OCI-LY1 (cell line): ENCODE measurements at regions not wholly inside any gene's neighbourhood (a gene's known extent, or its start where the extent isn't known, plus 50 kb on each side); places are given as distances from the start of the nearest gene placed in this dataset.

ENCODE experiments used
- H2AFZ ChIP-seq: fragments of 200-600 bp; sonication (generic), shearing (Covaris generic); 2 replicates; pipeline ENCODE4 v1.6.0; 2014; ENCODE audit warnings: antibody characterized with exemption, mild to moderate bottlenecking, low read length
- H3F3A ChIP-seq: fragments of 200-600 bp; sonication (generic), shearing (Covaris generic); 2 replicates; pipeline ENCODE4 v1.6.0; 2014; ENCODE audit warnings: mild to moderate bottlenecking, antibody characterized with exemption, low read length, moderate library complexity; ENCODE audit not compliant: insufficient read depth
- H3K27ac ChIP-seq: fragments of 200-600 bp; sonication (generic); 2 replicates; pipeline ENCODE4 v1.5.1; 2014; ENCODE audit warnings: low read length, mixed run types, mild to moderate bottlenecking, low read depth; ENCODE audit not compliant: poor library complexity, severe bottlenecking
- H3K27me3 ChIP-seq: fragments of 200-600 bp; sonication (generic); 2 replicates; pipeline ENCODE4 v1.6.0; 2014; ENCODE audit warnings: antibody characterized with exemption, mild to moderate bottlenecking, low read length, moderate library complexity; ENCODE audit not compliant: insufficient read depth
- H3K36me3 ChIP-seq: fragments of 200-600 bp; sonication (generic); 2 replicates; pipeline ENCODE4 v1.6.1; 2014; ENCODE audit warnings: mild to moderate bottlenecking, antibody characterized with exemption, low read length, moderate library complexity, mixed read lengths; ENCODE audit not compliant: insufficient read depth
- H3K4me1 ChIP-seq: fragments of 200-600 bp; sonication (generic); 2 replicates; pipeline ENCODE4 v1.5.1; 2014; ENCODE audit warnings: mild to moderate bottlenecking, low read length, moderate library complexity; ENCODE audit not compliant: insufficient read depth, severe bottlenecking
- H3K4me2 ChIP-seq: fragments of 200-600 bp; sonication (generic), shearing (Covaris generic); 2 replicates; pipeline ENCODE4 v1.6.1; 2014; ENCODE audit warnings: low read length
- H3K4me3 ChIP-seq: fragments of 200-600 bp; sonication (generic); 2 replicates; pipeline ENCODE4 v1.5.1; 2014; ENCODE audit warnings: low read length, low read depth, mild to moderate bottlenecking, mixed read lengths; ENCODE audit not compliant: poor library complexity, severe bottlenecking
- H3K79me2 ChIP-seq: fragments of 200-600 bp; shearing (Covaris generic); 2 replicates; pipeline ENCODE4 v1.6.1; 2016; ENCODE audit warnings: mixed run types, low read length, mixed read lengths; ENCODE audit not compliant: insufficient read depth
- H3K9ac ChIP-seq: fragments of 200-600 bp; sonication (generic), shearing (Covaris generic); 2 replicates; pipeline ENCODE4 v1.6.1; 2014; ENCODE audit warnings: mild to moderate bottlenecking, low read length, mixed read lengths
- H3K9me2 ChIP-seq: fragments of 200-600 bp; sonication (generic), shearing (Covaris generic); 2 replicates; pipeline ENCODE4 v1.6.1; 2014; ENCODE audit warnings: low read depth, mild to moderate bottlenecking, low read length, mixed read lengths
- H3K9me3 ChIP-seq: fragments of 200-600 bp; shearing (Covaris generic); 2 replicates; pipeline ENCODE4 v1.6.1; 2014; ENCODE audit warnings: low read length, mixed read lengths
- H4K20me1 ChIP-seq: fragments of 200-600 bp; sonication (generic), shearing (Covaris generic); 2 replicates; pipeline ENCODE4 v1.6.0; 2016; ENCODE audit warnings: mild to moderate bottlenecking, low read length; ENCODE audit not compliant: insufficient read depth
- CTCF ChIP-seq: fragments of 200-600 bp; sonication (generic), shearing (Covaris generic); IDR thresholded peaks from 2 replicates; pipeline ENCODE4 v1.5.1; 2017; ENCODE audit warnings: mild to moderate bottlenecking, antibody characterized with exemption, low read length, moderate library complexity, mixed read lengths
- EZH2 ChIP-seq: fragments of 200-600 bp; sonication (generic), shearing (Covaris generic); IDR thresholded peaks from 2 replicates; pipeline ENCODE4 v1.8.0; 2017; ENCODE audit warnings: borderline replicate concordance, mixed run types, mild to moderate bottlenecking, antibody characterized with exemption, low read length, moderate library complexity, mixed read lengths

DNA sequence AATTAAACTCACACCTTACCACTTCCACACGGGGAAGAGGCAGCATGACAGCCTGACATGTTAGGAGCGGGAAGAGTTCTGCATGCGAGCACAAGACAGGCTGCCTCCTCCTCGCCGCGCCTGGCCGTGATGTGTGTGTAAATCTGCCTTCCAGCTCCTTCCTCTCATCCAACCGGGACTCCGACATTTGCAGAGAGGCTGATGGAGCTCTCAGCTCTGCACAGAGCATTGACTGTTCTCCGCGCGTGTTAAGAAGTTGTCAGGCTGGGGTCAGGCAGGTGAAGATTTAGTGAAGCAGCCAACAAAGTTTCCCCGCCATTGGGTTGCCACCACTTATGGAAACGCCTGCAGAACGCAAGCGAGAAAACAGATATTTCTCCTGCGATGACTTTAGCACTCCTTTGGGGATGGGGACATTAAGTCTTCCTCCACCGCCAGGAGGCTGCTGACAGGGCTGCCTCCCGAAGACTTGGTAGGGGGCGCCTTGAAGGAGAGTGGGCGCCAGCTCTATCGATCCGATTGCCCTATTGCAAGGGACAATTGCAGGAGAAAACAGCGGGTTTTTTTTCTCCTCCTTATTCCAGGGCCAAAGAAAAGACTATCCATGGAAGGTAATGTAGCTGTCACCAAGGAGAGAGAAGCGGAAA lies 213.9 kb upstream of the TSHZ3 start:
- Histone ChIP-seq H4K20me1 (no peaks in the 10 kb centered on the region), H3K4me2 (no peak overlapping the region), H3K9me3 (no peaks in the 10 kb centered on the region), H3K4me1 (no peaks in the 10 kb centered on the region), H3K27ac (no peak overlapping the region), H3K36me3 (no peaks in the 10 kb centered on the region), H3K9ac (no peak overlapping the region), H3K4me3 (no peak overlapping the region), H3K79me2 (no peaks in the 10 kb centered on the region), H3K9me2 (no peaks in the 10 kb centered on the region), H3K27me3 (no peaks in the 10 kb centered on the region), H2AFZ (no peak overlapping the region), H3F3A (no peaks in the 10 kb centered on the region)
- TF ChIP-seq CTCF = no peak
- no peak for TF ChIP-seq EZH2

- Histone ChIP-seq H3K79me2 (no peaks in the 10 kb centered on the region), H3K36me3 (no peaks in the 10 kb centered on the region), H3K27ac (no peak overlapping the region), H3K9ac (no peak overlapping the region), H3K4me2 (no peak overlapping the region), H3K4me3 (no peak overlapping the region), H3F3A (no peaks in the 10 kb centered on the region), H4K20me1 (no peaks in the 10 kb centered on the region), H3K4me1 (no peaks in the 10 kb centered on the region), H3K27me3 (no peaks in the 10 kb centered on the region), H2AFZ (no peak overlapping the region), H3K9me3 (no peaks in the 10 kb centered on the region), H3K9me2 (no peaks in the 10 kb centered on the region)
- TF ChIP-seq EZH2 (no peak), CTCF (no peak)
Measured at GRCh38 chr19:31567776-31568175, 218.5 kb upstream of the TSHZ3 start.

GRCh38 chr19:31568724-31569123 lies 219.5 kb upstream of the TSHZ3 start:
- no peaks in the 10 kb centered on the region for H3K4me1 ChIP-seq

More at GRCh38 chr19:31568724-31569123, 219.5 kb upstream of the TSHZ3 start:
- Histone ChIP-seq H3K4me2 (no peak overlapping the region), H3K36me3 (no peaks in the 10 kb centered on the region), H3K27me3 (no peaks in the 10 kb centered on the region; the same call in 1 of the 2 replicates), H3F3A (no peaks in the 10 kb centered on the region), H3K9ac (no peak overlapping the region), H3K9me3 (no peaks in the 10 kb centered on the region), H3K9me2 (no peaks in the 10 kb centered on the region), H3K79me2 (no peaks in the 10 kb centered on the region), H2AFZ (no peak overlapping the region), H4K20me1 (no peaks in the 10 kb centered on the region), H3K4me3 (no peak overlapping the region), H3K27ac (no peak overlapping the region)
- TF ChIP-seq EZH2 (no peak), CTCF (no peak)
